NCI-H82 treated with DMSO at 0.1 percent for 48 hours (cell line): ENCODE measurements at regions not wholly inside any gene's neighbourhood (a gene's known extent, or its start where the extent isn't known, plus 50 kb on each side); places are given as distances from the start of the nearest gene placed in this dataset.
A peak's percentile ranks its signal among the peaks of the same experiment; 100 is the strongest.
"Not testable (repeated sequence)": the region's sequence is repeated elsewhere in the genome, so short reads cannot be mapped to it uniquely, and the experiment has no call there.

ENCODE experiments used
- DNase-seq: peaks from one replicate; lab custom pipeline; 2025; ENCODE audit not compliant: unreplicated experiment; lab: John Stamatoyannopoulos, UW

DNA sequence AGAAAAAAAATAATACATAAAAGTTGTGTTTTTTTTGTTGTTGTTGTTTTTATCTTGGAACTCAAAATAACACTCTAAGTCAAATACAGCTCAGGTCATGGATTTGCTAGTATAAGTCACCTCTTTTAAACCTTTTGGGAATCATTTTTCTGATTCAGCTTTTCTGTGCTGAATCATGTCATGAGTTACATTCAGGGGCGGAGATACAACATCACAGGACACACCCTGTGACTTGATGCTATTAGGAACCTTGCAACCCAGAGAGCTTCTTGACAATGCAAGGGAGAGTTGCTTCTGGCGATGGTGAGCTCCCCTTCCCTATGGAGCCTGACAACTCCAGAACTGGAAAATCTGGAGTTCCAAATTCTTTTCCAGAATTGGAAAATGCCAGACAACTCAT lies 358.3 kb upstream of the C16orf82 start:
- DNase-seq: no peak

DNA sequence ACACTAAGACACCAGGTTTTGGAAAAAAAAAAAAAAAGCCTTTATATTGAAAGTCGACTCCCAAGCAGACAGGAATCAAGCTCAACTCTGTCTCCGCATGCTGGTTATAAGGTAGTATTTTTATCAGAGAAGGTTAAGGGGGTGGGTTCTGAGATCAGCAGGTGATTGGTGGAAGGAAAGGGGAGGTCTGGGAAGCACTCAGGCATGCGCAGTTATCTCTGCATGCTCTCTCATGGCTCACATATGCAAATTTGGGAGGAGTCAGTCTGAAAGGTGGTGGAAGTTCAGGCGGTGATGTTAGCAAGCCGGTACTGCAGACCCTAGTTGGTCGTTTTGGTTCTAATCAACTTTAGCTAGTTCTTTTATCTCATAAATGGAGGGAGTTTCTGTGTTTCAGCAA lies 357.6 kb upstream of the C16orf82 start:
- no peak for DNase-seq

DNA sequence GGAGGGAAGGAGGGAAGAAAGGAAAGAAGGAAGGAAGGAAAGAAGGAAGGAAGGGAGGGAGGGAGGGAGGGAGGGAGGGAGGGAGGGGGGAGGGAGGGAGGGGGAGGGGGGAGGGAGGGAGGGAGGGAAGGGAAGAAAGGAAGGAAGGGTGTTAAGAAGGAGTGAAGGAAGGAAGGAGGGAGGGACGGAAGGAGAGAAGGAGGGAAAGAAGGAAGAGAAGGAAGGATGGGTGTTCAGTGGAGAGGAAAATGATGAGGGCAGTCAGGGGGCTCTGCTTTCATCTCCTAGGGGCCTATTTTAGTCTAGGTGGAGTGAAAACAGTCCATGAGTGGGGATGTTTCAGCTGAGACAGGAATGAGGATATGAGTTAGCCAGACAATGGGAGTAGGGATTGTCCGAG lies 357.0 kb upstream of the C16orf82 start:
- DNase-seq: no peak

DNA sequence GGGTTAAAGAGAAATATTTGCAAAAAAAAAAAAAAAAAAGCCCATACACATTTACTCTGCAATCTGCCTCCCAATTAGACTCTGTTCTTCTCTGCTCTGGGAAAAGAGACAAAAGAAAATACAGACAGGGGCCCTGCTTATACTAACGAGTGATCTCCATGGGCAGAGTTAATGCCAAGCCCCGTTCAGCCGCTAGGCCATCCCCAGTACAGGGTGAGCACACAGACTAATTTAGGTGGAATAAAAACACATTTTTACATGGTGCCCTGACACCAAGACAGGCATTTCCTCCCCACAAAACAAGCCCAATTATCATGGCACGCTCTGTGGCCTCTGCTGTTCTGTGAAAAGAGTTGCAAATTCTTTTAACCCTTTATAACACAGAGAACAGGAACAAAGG lies 356.3 kb upstream of the C16orf82 start:
- no peak for DNase-seq

- DNase-seq: no peak
These were observed 353.9 kb upstream of the C16orf82 start for GRCh38 chr16:26712876-26713275.

GRCh38 chr16:26715969-26716368 lies 350.8 kb upstream of the C16orf82 start:
- DNase-seq: no peak

DNA sequence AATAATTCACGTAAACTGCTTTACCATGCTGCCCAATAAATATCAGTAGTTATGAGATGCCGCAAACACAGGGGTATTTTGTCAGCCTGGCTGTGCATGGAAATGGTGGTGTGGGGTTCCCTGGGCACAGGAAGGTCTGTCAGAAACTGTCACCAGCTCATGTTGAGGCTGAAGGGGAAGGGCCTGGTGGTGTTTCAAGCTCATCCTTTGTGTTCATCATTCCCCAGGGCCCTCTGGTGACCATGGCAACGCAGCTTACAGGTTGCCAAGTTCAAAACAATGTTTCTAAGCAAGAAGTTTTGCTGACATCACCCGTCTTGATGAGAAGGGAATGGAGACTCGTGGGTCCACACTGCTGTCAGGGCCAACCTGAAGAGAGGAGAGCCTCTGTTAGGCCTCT lies 348.9 kb upstream of the C16orf82 start:
- DNase-seq: no peak

- DNase-seq: no peak
These were observed 345.4 kb upstream of the C16orf82 start for GRCh38 chr16:26721290-26721689.

GRCh38 chr16:26721957-26722356 lies 344.8 kb upstream of the C16orf82 start:
- DNase-seq: not testable (repeated sequence)

GRCh38 chr16:26724189-26724588 lies 342.5 kb upstream of the C16orf82 start:
- DNase-seq: no peak

DNA sequence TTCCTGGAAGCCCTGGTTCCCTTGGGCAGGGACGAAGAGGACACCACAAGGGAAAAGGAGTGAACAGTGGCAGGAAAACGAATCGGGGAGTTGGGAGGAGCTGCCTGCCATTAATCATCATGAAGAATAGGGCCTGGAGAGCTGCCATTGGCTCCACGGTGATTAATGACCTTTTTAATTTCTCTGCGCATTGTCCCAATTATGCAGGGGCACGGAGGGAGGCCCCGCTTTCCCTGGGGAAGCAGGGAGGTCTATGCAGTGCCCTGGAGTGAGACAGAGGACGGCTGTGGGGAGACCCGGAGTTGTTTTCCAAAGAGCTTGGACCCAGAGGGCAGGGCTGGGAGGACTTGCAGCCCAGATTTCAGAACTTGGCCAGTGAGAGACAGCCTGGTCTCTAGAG lies 338.9 kb upstream of the C16orf82 start:
- DNase-seq: no peak

GRCh38 chr16:26729951-26730541 lies 336.7 kb upstream of the C16orf82 start:
- no peak for DNase-seq

DNA sequence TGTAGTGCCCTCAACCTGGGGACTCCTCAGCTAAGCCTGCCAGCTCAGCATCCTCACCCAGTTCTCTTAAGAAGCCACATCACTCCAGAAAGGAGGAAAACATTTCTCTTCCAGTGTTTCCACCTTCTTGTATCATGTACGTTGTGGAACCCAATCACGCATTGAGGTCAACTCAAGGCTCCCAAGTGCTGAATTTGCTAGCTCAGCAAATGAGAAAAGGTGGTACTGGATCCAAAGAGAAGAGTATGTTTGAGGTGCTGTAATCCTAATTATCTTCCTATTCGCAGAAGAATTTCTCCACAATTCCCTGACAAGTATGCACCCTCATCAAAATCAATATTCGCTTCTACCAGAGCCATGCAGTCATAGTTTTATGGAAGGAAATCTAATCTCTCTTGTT lies 335.0 kb upstream of the C16orf82 start:
- no peak for DNase-seq

DNA sequence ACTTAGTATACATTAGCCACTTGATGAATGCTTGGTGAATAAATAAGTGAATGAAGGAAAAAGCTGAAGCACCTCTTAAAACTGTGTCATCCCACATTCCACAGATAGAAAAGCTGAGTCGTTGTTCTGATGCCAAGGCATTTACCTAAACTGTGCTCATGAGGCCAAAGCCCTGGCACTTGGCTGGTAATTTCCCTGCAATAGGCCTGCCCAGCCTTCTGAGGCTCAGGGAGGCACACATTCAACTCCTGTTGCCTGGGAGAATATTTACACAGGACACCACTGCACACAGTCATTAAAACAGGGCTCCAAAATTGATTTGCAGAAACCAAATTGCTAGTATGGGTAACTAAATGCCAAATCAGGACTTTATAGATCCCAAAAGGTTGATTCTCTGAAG lies 333.0 kb upstream of the C16orf82 start:
- DNase-seq: no peak

DNA sequence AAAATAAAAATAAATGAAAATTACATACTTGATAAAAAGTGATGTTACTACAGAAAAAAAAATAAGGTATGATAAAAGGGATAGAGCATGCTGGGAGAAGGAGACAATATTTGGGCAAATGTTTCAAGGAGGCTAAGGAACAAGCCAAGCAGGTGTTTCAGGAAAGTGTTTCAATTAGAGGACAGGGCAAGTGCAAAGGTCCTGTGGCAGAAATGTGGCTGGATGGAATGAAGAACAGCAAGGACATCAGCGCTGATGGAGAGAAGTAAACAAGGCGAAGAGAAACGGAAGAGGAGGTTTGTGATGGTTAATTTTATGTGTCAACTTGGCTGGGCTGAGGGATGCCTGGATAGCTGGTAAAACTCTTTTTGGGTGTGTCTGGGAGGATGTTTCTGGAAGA lies 331.2 kb upstream of the C16orf82 start:
- DNase-seq: no peak

GRCh38 chr16:26736084-26736483 lies 330.6 kb upstream of the C16orf82 start:
- no peak for DNase-seq

DNA sequence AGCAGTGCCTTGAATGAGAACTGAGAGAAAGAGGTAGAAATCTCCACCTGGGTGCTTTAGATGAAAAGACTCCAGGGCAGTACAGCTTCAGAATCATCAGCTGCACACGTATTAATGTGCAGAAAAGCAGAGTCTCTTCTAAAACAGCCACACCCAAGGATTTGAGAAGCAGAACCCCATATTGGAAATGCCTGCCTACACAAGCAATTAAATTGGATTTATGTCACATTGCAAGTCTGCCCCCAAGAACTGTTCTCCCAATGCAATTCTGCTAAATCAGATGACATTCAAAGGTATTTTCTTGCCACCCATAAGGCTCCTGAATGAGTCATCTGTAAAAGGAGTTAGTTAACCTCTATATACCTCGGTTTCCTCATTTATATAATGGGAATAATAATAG lies 326.0 kb upstream of the C16orf82 start:
- no peak for DNase-seq

- no peak for DNase-seq
These were observed 324.7 kb upstream of the C16orf82 start for GRCh38 chr16:26742040-26742439.

DNA sequence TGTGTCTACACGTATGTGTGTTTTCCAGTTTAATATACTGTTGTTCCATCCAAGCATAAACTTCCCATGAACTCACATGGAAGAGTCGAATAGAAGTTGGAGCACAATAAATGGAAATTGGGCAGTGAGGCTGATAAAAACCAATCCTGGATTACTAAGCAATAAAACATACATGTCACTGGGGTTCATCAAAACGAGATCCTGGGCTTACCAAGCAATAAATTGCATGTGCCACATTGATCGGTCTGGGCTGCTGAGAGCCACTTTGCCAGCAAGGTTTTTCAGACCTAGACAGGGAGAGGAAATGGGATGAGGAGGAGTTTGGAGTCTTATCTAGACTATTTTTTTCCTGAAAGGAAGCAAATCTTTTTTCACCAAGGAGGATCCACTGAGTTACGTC lies 322.3 kb upstream of the C16orf82 start:
- no peak for DNase-seq

DNA sequence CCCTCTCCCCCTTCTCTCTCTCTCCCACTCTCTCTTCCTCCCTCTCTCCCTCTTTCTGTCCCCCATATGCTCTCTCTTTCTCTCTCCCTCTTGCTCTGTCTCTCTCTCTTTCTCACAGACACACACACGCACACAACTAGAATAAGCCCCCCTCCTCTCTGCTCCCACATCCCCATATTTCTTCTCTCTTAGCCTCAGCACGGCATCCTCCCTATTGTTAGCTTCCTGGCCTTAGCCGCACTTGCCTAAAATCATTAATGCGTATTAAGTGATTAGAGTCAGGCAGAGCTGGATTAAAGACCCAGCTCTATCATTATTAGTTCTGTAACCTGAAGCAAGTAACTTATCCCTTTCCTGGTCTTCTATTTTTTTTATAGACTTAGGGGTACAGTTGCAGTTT lies 319.0 kb upstream of the C16orf82 start:
- peak; percentile 66 for DNase-seq

GRCh38 chr16:26749072-26749471 lies 317.7 kb upstream of the C16orf82 start:
- no peak for DNase-seq

- DNase-seq: no peak
These were observed 314.6 kb upstream of the C16orf82 start for GRCh38 chr16:26752166-26752565.

DNA sequence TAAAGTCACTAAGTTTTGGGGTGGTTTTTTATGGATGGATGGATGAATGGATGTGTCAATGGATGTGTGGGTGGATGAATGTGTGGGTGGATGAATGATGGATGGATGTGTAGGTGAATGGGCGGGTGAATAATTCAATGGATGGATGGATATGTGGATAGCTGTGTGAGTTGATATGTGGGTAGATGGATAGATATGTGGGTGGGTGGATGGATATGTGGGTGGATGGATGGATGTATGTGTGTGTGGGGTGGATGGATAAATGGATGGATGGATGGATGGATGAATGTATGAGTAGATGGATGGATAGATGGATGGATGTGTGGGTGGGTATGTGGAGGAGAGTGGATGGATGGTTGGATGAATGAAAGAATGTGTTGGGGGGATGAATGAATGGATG lies 310.1 kb upstream of the C16orf82 start:
- DNase-seq: no peak

- no peak for DNase-seq
These were observed 304.1 kb upstream of the C16orf82 start for GRCh38 chr16:26762594-26762993.
